ENCODE measurements at regions not wholly inside any gene's neighbourhood (a gene's known extent, or its start where the extent isn't known, plus 50 kb on each side); places are given as distances from the start of the nearest gene placed in this dataset.

GRCh38 chr4:141403782-141404181 is 183.1 kb downstream of the ZNF330 start:
- DNase-seq (ENCODE audit: low read depth in 2 of 2): no peak

- DNase-seq (ENCODE audit: low read depth in 2 of 2): no peak
Observed at GRCh38 chr4:141406237-141406636, 185.5 kb downstream of the ZNF330 start.

GRCh38 chr4:141409556-141409955 is 188.9 kb downstream of the ZNF330 start:
- no peak for DNase-seq (ENCODE audit: low read depth in 2 of 2)

- no peak for DNase-seq (ENCODE audit: low read depth in 2 of 2)
Observed at GRCh38 chr4:141410839-141411238, 190.1 kb downstream of the ZNF330 start.

- no peak for DNase-seq (ENCODE audit: low read depth in 2 of 2)
Observed at GRCh38 chr4:141411936-141412335, 191.2 kb downstream of the ZNF330 start.

- DNase-seq (ENCODE audit: low read depth in 2 of 2): no peak
Observed at GRCh38 chr4:141413366-141413765, 192.7 kb downstream of the ZNF330 start.

GRCh38 chr4:141415651-141416050 is 195.0 kb downstream of the ZNF330 start:
- DNase-seq (ENCODE audit: low read depth in 2 of 2): no peak

- DNase-seq (ENCODE audit: low read depth in 2 of 2): no peak
Observed at GRCh38 chr4:141416219-141416618, 195.5 kb downstream of the ZNF330 start.

GRCh38 chr4:141416677-141417363 is 196.1 kb downstream of the ZNF330 start:
- no peak for DNase-seq (ENCODE audit: low read depth in 2 of 2)

- DNase-seq (ENCODE audit: low read depth in 2 of 2): no peak
Observed at GRCh38 chr4:141417387-141417786, 196.7 kb downstream of the ZNF330 start.

GRCh38 chr4:141425124-141425523 is 204.4 kb downstream of the ZNF330 start:
- no peak for DNase-seq (ENCODE audit: low read depth in 2 of 2)

- DNase-seq (ENCODE audit: low read depth in 2 of 2): no peak
Observed at GRCh38 chr4:141427726-141428296, 207.1 kb downstream of the ZNF330 start.

- no peak for DNase-seq (ENCODE audit: low read depth in 2 of 2)
Observed at GRCh38 chr4:141429933-141430332, 206.4 kb upstream of the IL15 start.

GRCh38 chr4:141430686-141431085 is 205.7 kb upstream of the IL15 start:
- no peak for DNase-seq (ENCODE audit: low read depth in 2 of 2)

- no peak for DNase-seq (ENCODE audit: low read depth in 2 of 2)
Observed at GRCh38 chr4:141432000-141432712, 204.2 kb upstream of the IL15 start.

GRCh38 chr4:141435446-141436225 is 200.7 kb upstream of the IL15 start:
- DNase-seq (ENCODE audit: low read depth in 2 of 2): no peak

GRCh38 chr4:141439223-141439622 is 197.2 kb upstream of the IL15 start:
- no peak for DNase-seq (ENCODE audit: low read depth in 2 of 2)

GRCh38 chr4:141447761-141448160 is 188.6 kb upstream of the IL15 start:
- DNase-seq (ENCODE audit: low read depth in 2 of 2): no peak

- DNase-seq (ENCODE audit: low read depth in 2 of 2): no peak
Observed at GRCh38 chr4:141448490-141448889, 187.9 kb upstream of the IL15 start.

GRCh38 chr4:141449927-141450326 is 186.5 kb upstream of the IL15 start:
- DNase-seq (ENCODE audit: low read depth in 2 of 2): no peak

- no peak for DNase-seq (ENCODE audit: low read depth in 2 of 2)
Observed at GRCh38 chr4:141455651-141456050, 180.7 kb upstream of the IL15 start.

- DNase-seq (ENCODE audit: low read depth in 2 of 2): no peak
Observed at GRCh38 chr4:141457653-141458052, 178.7 kb upstream of the IL15 start.
